ENCODE measurements at regions not wholly inside any gene's neighbourhood (a gene's known extent, or its start where the extent isn't known, plus 50 kb on each side); places are given as distances from the start of the nearest gene placed in this dataset.

DNA sequence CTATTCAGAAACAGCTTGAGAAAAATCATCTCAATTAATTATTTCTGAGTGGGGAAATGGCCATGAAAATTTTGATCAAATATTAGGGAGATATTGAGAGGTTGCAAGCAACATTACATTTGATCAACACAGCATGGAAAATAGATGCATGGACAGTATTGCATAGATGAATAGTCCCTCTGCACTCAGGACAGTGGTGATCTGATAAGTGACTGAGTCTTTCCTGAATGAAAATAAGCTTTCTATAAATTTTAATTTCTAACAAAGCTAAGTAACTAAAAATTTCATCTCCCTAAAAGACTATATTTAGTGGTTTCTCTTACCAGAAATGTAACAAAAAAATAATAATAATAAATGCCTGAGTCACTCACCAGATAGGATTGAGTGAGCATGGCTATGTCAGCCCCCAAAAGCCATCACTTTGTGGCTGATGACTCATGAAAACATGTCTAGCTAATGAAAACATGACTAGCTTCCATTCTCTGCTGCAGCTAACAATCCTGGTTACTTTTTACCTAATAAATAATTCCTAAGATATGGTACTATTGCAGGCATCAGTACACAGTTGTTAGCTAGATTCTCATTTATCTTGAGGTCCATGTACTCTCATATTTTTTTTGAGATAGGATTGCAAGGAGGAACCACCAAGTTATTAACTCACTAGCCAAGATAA lies 1294.8 kb upstream of the ACO1 start:
- no peak for DNase-seq

GRCh38 chr9:31100311-31100710 lies 1284.1 kb upstream of the ACO1 start:
- DNase-seq = no peak

DNA sequence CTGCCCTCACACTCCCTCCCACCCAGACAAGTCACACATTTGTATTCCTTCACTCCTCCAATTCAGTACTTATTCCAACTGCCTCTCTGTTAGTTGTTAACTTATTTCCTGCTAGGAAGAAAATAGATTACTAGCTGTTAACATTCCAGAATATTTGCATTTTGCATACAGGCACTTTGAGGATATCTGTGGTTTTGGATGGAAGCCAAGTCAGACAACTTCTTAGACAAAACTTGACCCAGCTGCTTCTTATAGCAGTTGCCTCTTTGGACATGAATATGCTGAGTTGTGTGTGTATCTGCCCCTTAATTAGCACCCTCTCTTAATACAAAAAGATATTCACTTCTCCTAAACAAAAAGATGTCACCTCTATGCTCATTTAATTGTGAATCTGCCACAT lies 1280.6 kb upstream of the ACO1 start:
- DNase-seq = no peak

DNA sequence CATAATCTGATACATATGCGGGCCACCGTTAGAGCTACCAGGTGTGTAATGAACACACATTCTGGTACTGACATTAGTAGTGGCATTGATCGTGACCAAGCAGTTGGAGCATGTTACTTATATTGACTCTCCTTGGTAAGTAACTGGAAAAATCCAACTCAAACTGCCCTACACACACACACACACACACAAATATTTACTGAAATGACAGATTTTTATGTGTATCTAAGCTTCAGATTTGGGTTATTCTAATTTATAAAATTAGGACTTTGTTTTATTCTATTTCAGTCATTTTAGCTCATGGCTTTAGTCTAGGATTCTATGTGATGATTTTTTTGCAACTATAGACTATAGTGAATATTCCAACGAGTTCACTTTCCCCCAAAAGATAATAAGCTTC lies 1280.2 kb upstream of the ACO1 start:
- DNase-seq = no peak

DNA sequence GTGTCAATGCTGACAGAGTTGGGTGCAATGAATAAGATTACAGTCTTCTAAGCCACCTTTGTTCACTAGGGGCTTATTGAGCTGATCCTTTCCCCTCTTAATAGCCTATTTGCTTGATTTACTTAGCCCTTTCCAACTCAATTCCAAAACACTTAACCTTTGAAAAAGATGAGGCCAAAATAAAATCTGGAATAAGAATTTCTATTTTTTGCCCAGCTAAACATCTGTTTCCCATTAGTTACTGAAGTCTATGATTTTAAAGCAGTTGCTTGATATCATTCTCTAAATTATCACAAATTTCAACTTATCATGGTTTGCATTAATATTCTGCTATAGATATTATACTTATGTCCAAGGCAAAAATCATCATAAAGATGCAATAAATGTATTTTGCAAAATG lies 1272.0 kb upstream of the ACO1 start:
- no peak for DNase-seq

- no peak for DNase-seq
Observed at GRCh38 chr9:31114346-31114745, 1270.1 kb upstream of the ACO1 start.

GRCh38 chr9:31119890-31120454 lies 1264.5 kb upstream of the ACO1 start:
- DNase-seq = peak; percentile 30

DNA sequence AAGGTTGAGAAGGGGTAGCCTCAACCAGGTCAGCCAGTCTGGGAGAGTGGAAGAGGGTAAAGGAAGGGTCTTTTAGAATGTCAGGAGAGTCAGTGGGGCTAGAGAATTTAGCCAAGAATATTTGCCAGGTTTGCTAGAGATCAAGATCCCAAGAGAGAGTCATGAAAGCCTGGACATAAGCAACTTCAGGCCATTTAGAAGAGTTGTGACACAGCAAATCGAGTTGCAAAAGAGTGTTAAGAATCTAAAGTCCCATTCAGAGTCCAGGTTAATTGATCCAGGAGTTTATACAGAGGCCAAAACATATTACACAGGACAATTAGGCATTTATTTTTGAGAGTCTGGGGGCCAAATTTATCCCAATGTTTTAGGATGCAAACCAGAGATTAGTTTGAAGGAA lies 1260.1 kb upstream of the ACO1 start:
- no peak for DNase-seq

GRCh38 chr9:31135567-31135966 lies 1248.9 kb upstream of the ACO1 start:
- DNase-seq = no peak

DNA sequence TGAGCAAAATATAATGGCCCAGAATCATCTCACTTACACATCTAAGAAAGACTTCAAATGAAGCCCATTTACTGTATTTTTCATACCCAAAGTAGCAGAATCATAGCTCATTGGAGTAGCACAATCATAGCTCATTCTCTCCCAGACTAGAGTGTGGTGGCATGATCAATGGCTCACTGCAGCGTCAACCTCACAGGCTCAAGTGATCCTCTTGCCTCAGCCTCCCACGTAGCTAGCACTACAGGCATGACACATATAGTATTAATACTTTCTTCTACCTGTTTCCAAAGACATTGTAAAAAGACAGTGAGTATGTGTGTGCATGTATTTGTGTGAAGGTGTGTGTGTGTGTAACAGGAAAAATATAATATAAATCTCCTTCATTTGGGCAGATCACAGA lies 1247.9 kb upstream of the ACO1 start:
- no peak for DNase-seq

DNA sequence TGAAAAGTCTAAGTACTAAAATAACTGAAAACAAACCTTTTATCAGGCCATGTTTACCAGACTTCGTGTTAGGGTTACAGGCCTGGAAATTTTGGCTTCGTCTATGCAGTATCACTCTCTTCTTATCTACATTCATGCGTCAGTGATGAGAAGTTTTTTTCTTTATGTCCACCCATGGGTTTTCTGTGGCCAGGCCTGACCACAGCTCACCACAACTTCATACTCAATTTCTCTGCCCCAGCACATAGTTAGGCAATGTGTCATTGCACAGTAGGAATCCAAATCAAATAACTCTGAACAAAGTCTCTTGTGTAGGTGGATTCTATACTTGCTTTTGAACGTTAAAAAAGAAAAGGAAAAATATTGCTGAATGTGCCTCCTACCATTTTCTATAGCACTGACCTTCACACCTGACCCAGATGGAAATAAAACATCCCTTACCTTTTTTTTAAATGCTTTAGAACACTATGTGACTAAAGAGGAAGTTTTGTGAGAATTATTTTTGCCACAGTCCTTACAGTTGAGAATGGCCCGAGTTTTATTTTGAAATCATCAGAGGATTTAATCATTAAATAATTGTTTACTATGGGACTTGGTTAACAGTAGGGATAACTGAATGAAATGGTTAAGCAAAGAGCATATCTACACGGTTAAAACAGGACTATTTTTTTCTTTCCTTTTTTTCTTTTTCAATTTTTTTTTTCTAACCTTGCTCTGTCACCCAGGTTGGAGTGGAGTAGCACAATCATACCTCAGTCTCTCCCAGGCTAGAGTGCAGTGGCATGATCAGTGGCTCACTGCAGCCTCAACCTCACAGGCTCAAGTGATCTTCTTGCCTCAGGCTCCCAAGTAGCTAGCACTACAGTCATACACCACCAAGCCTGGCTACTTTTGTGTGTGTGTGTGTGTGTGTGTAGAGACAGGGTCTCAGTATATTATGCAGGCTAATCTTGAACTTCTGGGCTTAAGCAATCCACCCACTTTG lies 1247.0 kb upstream of the ACO1 start:
- DNase-seq = no peak

DNA sequence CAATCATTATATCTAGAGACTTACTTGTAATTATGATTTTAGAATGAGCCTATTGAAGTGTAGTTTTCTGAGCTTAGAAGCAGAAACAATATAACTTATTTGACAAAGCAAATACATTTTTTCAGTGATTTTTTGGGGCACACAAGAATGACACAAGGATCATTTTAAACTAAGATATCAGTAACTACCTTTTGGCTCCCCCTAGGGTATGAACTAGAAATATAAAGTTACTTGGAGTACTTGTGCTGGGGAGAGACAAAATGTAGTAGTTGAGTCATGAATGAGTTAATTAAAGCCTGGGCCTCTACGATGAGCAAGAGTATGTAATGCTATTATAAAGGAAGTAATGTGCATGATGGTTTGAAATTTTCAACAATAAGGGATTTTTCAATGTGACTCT lies 1244.1 kb upstream of the ACO1 start:
- DNase-seq = no peak

DNA sequence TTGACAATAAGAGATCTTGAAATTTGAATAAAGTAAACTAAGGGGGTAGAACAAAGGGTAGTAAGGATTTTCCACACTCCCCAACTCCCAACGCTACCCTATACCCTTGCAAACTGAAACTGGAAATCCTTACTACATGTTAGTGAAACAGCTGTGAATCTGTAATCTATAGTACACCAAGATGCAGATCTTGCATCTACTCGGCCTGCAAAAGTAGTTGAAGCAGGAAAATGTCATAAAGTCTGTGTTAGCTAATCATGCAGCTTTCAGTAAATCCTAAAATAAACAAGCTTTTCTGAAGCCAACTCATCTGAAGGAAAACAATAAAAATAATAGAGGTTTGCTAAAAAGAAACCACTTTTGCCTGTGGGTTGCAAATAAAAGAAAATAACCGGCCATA lies 1242.0 kb upstream of the ACO1 start:
- DNase-seq = no peak

GRCh38 chr9:31144614-31145013 lies 1239.8 kb upstream of the ACO1 start:
- DNase-seq = no peak

DNA sequence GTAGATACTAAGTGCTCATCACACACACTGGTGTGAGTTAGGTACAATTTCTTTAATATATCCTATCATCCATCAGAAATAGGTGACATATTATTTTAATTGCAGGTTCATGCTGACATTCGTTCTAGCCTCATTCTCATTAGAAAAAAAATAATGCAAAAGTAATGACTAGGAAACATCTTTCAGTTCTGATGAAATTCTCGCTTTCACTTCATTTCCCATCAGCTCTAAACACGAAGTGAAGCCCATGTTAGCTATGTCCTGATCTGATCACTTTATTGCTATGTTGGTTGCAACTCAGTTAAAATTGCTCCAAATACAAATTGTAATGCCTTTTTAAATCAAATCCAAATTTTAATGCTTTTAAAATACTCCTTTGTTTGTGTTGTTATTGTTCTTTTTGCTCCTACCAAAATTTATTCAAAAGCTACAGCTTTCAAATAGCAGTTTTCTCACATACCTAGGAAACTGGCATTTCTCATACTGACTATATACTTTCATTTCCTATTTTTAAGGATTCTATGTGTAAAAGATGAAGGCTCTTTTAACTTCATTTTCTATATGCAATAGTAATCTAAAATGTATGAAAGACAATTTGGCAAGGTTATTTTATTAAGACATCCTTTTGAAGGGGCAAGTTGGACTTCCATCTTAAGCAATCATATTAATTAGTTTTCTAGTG lies 1237.8 kb upstream of the ACO1 start:
- no peak for DNase-seq

DNA sequence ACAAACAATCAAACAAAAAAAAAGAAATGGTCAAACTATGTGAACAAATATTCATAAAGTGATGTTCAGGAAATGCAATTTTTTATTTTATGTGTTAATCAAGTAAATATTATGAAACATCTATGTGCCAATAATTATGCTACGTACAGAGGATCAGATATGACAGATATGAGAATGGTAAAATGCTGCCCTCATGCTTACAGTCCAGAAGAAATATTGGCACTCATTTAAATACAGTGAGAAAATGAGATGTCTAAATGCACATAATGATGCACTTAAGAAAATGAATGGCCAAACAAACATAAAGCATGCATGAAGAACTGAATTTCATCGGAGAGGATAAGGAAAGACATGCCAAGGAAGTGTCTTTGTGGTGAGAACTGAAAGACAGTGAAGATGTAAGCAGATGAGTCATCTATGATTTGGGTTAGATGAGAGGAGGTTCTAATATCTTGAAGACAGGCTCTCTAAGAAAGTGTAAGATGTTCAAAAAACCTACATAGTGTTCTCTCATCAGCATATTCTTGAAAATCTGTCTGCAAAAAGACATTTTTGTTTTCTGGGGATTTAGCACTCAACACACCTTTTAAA lies 1231.1 kb upstream of the ACO1 start:
- DNase-seq = no peak

- no peak for DNase-seq
Observed at GRCh38 chr9:31166516-31166915, 1217.9 kb upstream of the ACO1 start.

- DNase-seq = no peak
Observed at GRCh38 chr9:31168161-31168560, 1216.3 kb upstream of the ACO1 start.

GRCh38 chr9:31174681-31175080 lies 1209.8 kb upstream of the ACO1 start:
- DNase-seq = no peak

- no peak for DNase-seq
Observed at GRCh38 chr9:31183866-31184265, 1200.6 kb upstream of the ACO1 start.

- no peak for DNase-seq
Observed at GRCh38 chr9:31185831-31186230, 1198.6 kb upstream of the ACO1 start.

- DNase-seq = no peak
Observed at GRCh38 chr9:31188496-31188895, 1195.9 kb upstream of the ACO1 start.

GRCh38 chr9:31210978-31211570 lies 1173.4 kb upstream of the ACO1 start:
- no peak for DNase-seq

All from NCI-H1105 (cell line).